HCT116 (cell line): ENCODE measurements at regions not wholly inside any gene's neighbourhood (a gene's known extent, or its start where the extent isn't known, plus 50 kb on each side); places are given as distances from the start of the nearest gene placed in this dataset.

Source experiments
- ATAC-seq: fragments of 200-7000 bp; cut with Tn5 transposase; 2 replicates; pipeline ENCODE4 v1.9.1; 2020; ENCODE audit warnings: mild to moderate bottlenecking, moderate library complexity
- BruUV-seq: library from RNA; stranded (reverse); fragments of 400-500 nt; replicated peaks from 2 replicates; lab custom pipeline; 2021; lab: Mats Ljungman, UMichigan
- CTCF ChIA-PET: fragments of 300-600 bp; sonication (Branson Sonifier 250); formaldehyde crosslinking; loops from one replicate; lab custom pipeline; 2021; ENCODE audit warnings: antibody characterized with exemption; lab: Charles Lee
- POLR2A ChIA-PET: fragments of 300-600, 350-600 bp; sonication (Branson Sonifier 250); formaldehyde crosslinking; loops from one replicate; lab custom pipeline; 2021; ENCODE audit warnings: antibody characterized with exemption; lab: Charles Lee
- RAD21 ChIA-PET, 2 experiments: fragments of 300-600 bp; sonication (Branson Sonifier 250); formaldehyde crosslinking; loops; one replicate each; lab custom pipeline; 2023; ENCODE audit warnings: low total read pairs in 2 of 2; ENCODE audit not compliant: uncharacterized antibody in 2 of 2, unreplicated experiment in 2 of 2, low non-redundant PET in 1 of 2; lab: Charles Lee
- DNase-seq: peaks from one replicate; pipeline ENCODE4 v3.0.0-alpha.2; 2010; ENCODE audit warnings: low read depth, low spot score
- H2AFZ ChIP-seq: fragments of 200-600 bp; shearing (Covaris generic), sonication (generic); 2 replicates; pipeline ENCODE4 v1.6.1; 2017; ENCODE audit warnings: low read depth, mixed run types, mixed read lengths, antibody characterized with exemption, low read length; ENCODE audit not compliant: poor library complexity, severe bottlenecking
- H3K27ac ChIP-seq: 2 replicates; pipeline ENCODE4 v1.5.1; 2012; ENCODE audit warnings: low read depth, low read length
- H3K27me3 ChIP-seq: fragments of 200-600 bp; sonication (generic); 2 replicates; pipeline ENCODE4 v1.6.1; 2016; ENCODE audit warnings: mixed run types, low read length, mixed read lengths; ENCODE audit not compliant: insufficient read depth
- H3K36me3 ChIP-seq, 2 experiments: fragments of 200-500 bp in 1 of 2; fragments of 200-600 bp in 1 of 2; sonication (Bioruptor generic) in 1 of 2; sonication (generic) in 1 of 2; 2 replicates each; pipeline versions ENCODE4 v1.5.1 to v1.6.1; 2014 to 2016; ENCODE audit warnings: low read length in 2 of 2, inconsistent platforms in 1 of 2, mixed read lengths in 1 of 2, mixed run types in 1 of 2; ENCODE audit not compliant: insufficient read depth in 2 of 2, control insufficient read depth in 1 of 2
- H3K4me1 ChIP-seq, 2 experiments: fragments of 200-600 bp in 1 of 2; sonication (generic) in 1 of 2; 2 replicates each; pipeline versions ENCODE4 v1.5.1 to v1.6.1; 2012 to 2017; ENCODE audit warnings: low read length in 2 of 2, inconsistent platforms in 1 of 2, mild to moderate bottlenecking in 1 of 2, mixed read lengths in 1 of 2, mixed run types in 1 of 2, moderate library complexity in 1 of 2; ENCODE audit not compliant: insufficient read depth in 2 of 2, control insufficient read depth in 1 of 2
- H3K4me2 ChIP-seq: fragments of 200-600 bp; sonication (generic); 2 replicates; pipeline ENCODE4 v1.6.1; 2017; ENCODE audit warnings: mixed run types, low read length, mixed read lengths
- H3K4me3 ChIP-seq, 2 experiments: fragments of 200-600 bp in 1 of 2; sonication (generic) in 1 of 2; replicated peaks in 1 of 2; 2 replicates each; pipeline ENCODE4 v1.5.1; 2011 to 2016; ENCODE audit warnings: low read length in 2 of 2, control low read depth in 1 of 2, low read depth in 1 of 2, mild to moderate bottlenecking in 1 of 2, mixed read lengths in 1 of 2, mixed run types in 1 of 2
- H3K79me2 ChIP-seq: fragments of 200-600 bp; sonication (generic); 2 replicates; pipeline ENCODE4 v1.6.1; 2017; ENCODE audit warnings: mild to moderate bottlenecking, mixed run types, low read length, moderate library complexity, mixed read lengths; ENCODE audit not compliant: insufficient read depth
- H3K9ac ChIP-seq: fragments of 200-600 bp; sonication (generic); 2 replicates; pipeline ENCODE4 v1.6.1; 2016; ENCODE audit warnings: low read length, mixed read lengths
- H3K9me2 ChIP-seq: fragments of 200-600 bp; sonication (generic), shearing (Covaris generic); 2 replicates; pipeline ENCODE4 v1.6.1; 2017; ENCODE audit warnings: mixed run types, mild to moderate bottlenecking, moderate library complexity; ENCODE audit not compliant: insufficient read depth
- H3K9me3 ChIP-seq, 2 experiments: fragments of 200-500 bp in 1 of 2; fragments of 200-600 bp in 1 of 2; sonication (Bioruptor generic) in 1 of 2; sonication (generic) in 1 of 2; 2 replicates each; pipeline ENCODE4 v1.6.1; 2014 to 2017; ENCODE audit warnings: low read length in 2 of 2, mixed read lengths in 2 of 2, inconsistent platforms in 1 of 2, low read depth in 1 of 2, mild to moderate bottlenecking in 1 of 2, mixed run types in 1 of 2, moderate library complexity in 1 of 2; ENCODE audit not compliant: control insufficient read depth in 1 of 2, insufficient read depth in 1 of 2
- H4K20me1 ChIP-seq: fragments of 200-600 bp; sonication (generic), shearing (Covaris generic); 2 replicates; pipeline ENCODE4 v1.6.1; 2017; ENCODE audit warnings: mixed run types, mild to moderate bottlenecking, moderate library complexity; ENCODE audit not compliant: insufficient read depth
- ATF3 ChIP-seq: IDR thresholded peaks from 2 replicates; pipeline ENCODE4 v1.6.1; 2012
- CBX3 ChIP-seq: IDR thresholded peaks from 2 replicates; pipeline ENCODE4 v1.6.1; 2012; ENCODE audit warnings: low read depth
- CTCF ChIP-seq, 3 experiments: fragments of 200-600 bp in 1 of 3; sonication (generic) in 1 of 3; IDR thresholded peaks in 2 of 3; conservative IDR thresholded peaks in 1 of 3; 2 replicates each; pipeline ENCODE4 v1.5.1; 2012 to 2017; ENCODE audit warnings: low read depth in 2 of 3, low read length in 2 of 3, antibody characterized with exemption in 1 of 3, borderline replicate concordance in 1 of 3, control low read depth in 1 of 3, mild to moderate bottlenecking in 1 of 3, mixed read lengths in 1 of 3, mixed run types in 1 of 3, moderate library complexity in 1 of 3; ENCODE audit not compliant: insufficient read depth in 1 of 3
- ELF1 ChIP-seq: IDR thresholded peaks from 2 replicates; pipeline ENCODE4 v1.6.1; 2012; ENCODE audit warnings: low read depth, borderline replicate concordance
- FOSL1 ChIP-seq: IDR thresholded peaks from 2 replicates; pipeline ENCODE4 v1.6.1; 2012; ENCODE audit warnings: low read depth
- POLR2AphosphoS5 ChIP-seq: IDR thresholded peaks from 2 replicates; pipeline ENCODE4 v1.6.1; 2011; ENCODE audit warnings: mild to moderate bottlenecking, low read depth, low read length, moderate library complexity
- SIN3A ChIP-seq: IDR thresholded peaks from 2 replicates; pipeline ENCODE4 v1.6.1; 2012; ENCODE audit warnings: low read depth
- SP1 ChIP-seq: IDR thresholded peaks from 2 replicates; pipeline ENCODE4 v1.6.1; 2012; ENCODE audit warnings: low read depth
- SRF ChIP-seq: IDR thresholded peaks from 2 replicates; pipeline ENCODE4 v1.6.1; 2012; ENCODE audit warnings: low read depth
- YY1 ChIP-seq: IDR thresholded peaks from 2 replicates; pipeline ENCODE4 v1.6.1; 2011; ENCODE audit warnings: low read length, low read depth, moderate library complexity, mild to moderate bottlenecking; ENCODE audit not compliant: insufficient replicate concordance; ENCODE audit errors: extremely low read depth
- ZBTB33 ChIP-seq: IDR thresholded peaks from 2 replicates; pipeline ENCODE4 v1.6.1; 2011; ENCODE audit warnings: mild to moderate bottlenecking, low read length, moderate library complexity; ENCODE audit not compliant: insufficient replicate concordance; ENCODE audit errors: extremely low read depth
- ZFX ChIP-seq: fragments of 450-650 bp; IDR thresholded peaks from 2 replicates; pipeline ENCODE4 v1.6.1; 2017
- intact Hi-C: fragments of 100-400 bp; cut with micrococcal nuclease; formaldehyde crosslinking; loops from 2 replicates; pipeline ENCODE4 v1.10.0; 2022

- TF ChIP-seq ATF3 (no peak), YY1 (no peak), CTCF (IDR thresholded peaks at IDR 0.05 in 2 of 3, conservative IDR thresholded peaks at IDR 0.05 in 1 of 3; ENCODE audit: borderline replicate concordance in 1 of 3, insufficient read depth in 1 of 3, low read depth in 2 of 3, low read length in 2 of 3) (no peak), CBX3 (no peak), ELF1 (no peak), FOSL1 (no peak), SP1 (no peak), POLR2AphosphoS5 (no peak), ZFX (no peak), ZBTB33 (no peak), SIN3A (no peak), SRF (no peak)
- H3K79me2 ChIP-seq, result no peaks in the 10 kb centered on the region
- no peaks in the 10 kb centered on the region for H3K4me1 ChIP-seq
- RAD21 ChIA-PET, result no interaction called here
- no peaks in the 10 kb centered on the region for H3K36me3 ChIP-seq
- no peak overlapping the region for H2AFZ ChIP-seq
- ATAC-seq (no peak), DNase-seq (no peak)
- no peak overlapping the region for H3K4me3 ChIP-seq
- no peaks in the 10 kb centered on the region for H3K27me3 ChIP-seq
- BruUV-seq, result no TSS peak
- H3K27ac ChIP-seq, result no peak overlapping the region
- POLR2A ChIA-PET, result interaction anchor here (0.5 kb wide), 1 partner anchor 11 kb away, joined by 5 read pairs; no protein-coding TSS in a partner anchor
- no peaks in the 10 kb centered on the region for H4K20me1 ChIP-seq
- H3K4me2 ChIP-seq, result no peak overlapping the region
- intact Hi-C loops, result no loop called here
- H3K9me2 ChIP-seq, result no peaks in the 10 kb centered on the region
- CTCF ChIA-PET, result no interaction called here
- H3K9me3 ChIP-seq, result no peaks in the 10 kb centered on the region
- H3K9ac ChIP-seq, result no peak overlapping the region
These were observed 173.1 kb downstream of the UXS1 start for GRCh38 chr2:106020821-106021661.
